Activated CD4-positive, alpha-beta T cell treated with anti-CD3 and anti-CD28 coated beads, Interleukin-2, amount 10 ng/mL, durations not matched to agents 7 days and 5 days (primary cell): ENCODE measurements at regions not wholly inside any gene's neighbourhood (a gene's known extent, or its start where the extent isn't known, plus 50 kb on each side); places are given as distances from the start of the nearest gene placed in this dataset.

Source experiments
- CTCF ChIA-PET: fragments of 350-600 bp; sonication (Branson Sonifier 250); formaldehyde crosslinking; loops from one replicate; lab custom pipeline; 2021; ENCODE audit warnings: antibody characterized with exemption; lab: Charles Lee
- POLR2A ChIA-PET: fragments of 350-600 bp; sonication (Branson Sonifier 250); formaldehyde crosslinking; loops from one replicate; lab custom pipeline; 2021; ENCODE audit warnings: antibody characterized with exemption; lab: Charles Lee
- DNase-seq: peaks from one replicate; pipeline ENCODE4 v3.0.0-alpha.2; 2020
- H3K27ac Mint-ChIP-seq: one replicate; pipeline ENCODE4 v1.8.0; 2021; ENCODE audit warnings: mild to moderate bottlenecking, moderate library complexity, mixed read lengths
- H3K27me3 Mint-ChIP-seq: one replicate; pipeline ENCODE4 v1.8.0; 2021; ENCODE audit warnings: mixed read lengths
- H3K36me3 Mint-ChIP-seq: one replicate; pipeline ENCODE4 v1.8.0; 2021; ENCODE audit warnings: low read depth, mixed read lengths
- H3K4me1 Mint-ChIP-seq: one replicate; pipeline ENCODE4 v1.8.0; 2021; ENCODE audit warnings: mixed read lengths
- H3K4me3 Mint-ChIP-seq: one replicate; pipeline ENCODE4 v1.8.0; 2021; ENCODE audit warnings: mild to moderate bottlenecking, moderate library complexity, mixed read lengths
- H3K9me3 Mint-ChIP-seq: one replicate; pipeline ENCODE4 v1.8.0; 2021; ENCODE audit warnings: mixed read lengths

DNA sequence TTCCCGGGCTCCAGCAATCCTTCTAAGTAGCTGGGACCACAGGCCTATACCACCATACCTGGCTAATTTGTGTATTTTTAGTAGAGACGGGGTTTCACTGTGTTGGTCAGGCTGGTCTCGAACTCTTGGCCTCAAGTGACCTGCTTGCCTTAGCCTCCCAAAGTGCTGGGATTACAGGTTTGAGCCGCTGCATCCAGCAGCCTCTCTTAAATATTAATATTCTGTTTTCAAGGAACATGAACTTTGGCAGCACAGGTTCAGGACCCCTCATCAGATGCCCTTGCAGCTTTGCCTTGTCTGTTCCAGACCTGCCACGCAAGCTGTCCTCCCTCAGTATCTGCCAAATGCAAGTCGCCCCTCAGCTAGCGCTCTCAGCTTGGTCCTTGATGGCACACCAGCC is 166.8 kb downstream of the KCTD15 start:
- H3K27ac Mint-ChIP-seq, result no peak overlapping the region
- H3K4me1 Mint-ChIP-seq, result no peaks in the 10 kb centered on the region
- CTCF ChIA-PET, result no interaction called here
- peaks cover 5% of the 10 kb centered on the region for H3K27me3 Mint-ChIP-seq
- H3K4me3 Mint-ChIP-seq, result no peak overlapping the region
- POLR2A ChIA-PET, result no interaction called here
- DNase-seq, result no peak
- no peaks in the 10 kb centered on the region for H3K36me3 Mint-ChIP-seq
- peaks cover 4% of the 10 kb centered on the region for H3K9me3 Mint-ChIP-seq

DNA sequence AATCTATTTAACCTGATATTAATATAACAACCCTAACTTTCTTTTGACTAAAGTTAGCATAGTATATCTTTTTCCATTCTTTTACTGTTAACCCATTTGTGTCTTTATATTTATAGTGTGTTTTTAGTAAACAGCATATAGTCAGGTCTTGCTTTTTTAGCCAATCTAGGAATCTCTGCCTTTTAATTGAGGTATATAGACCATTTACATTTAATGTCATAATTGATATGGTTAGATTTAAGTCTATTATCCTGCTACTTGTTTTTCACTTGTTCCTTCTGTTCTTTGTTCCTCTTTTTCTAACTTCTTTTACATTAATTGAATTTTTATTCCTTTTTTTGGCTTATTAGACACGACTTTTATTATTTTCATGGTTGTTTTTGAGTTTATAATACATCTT is 174.4 kb downstream of the KCTD15 start:
- H3K36me3 Mint-ChIP-seq, result no peaks in the 10 kb centered on the region
- ChIA-PET POLR2A (no interaction called here), CTCF (no interaction called here)
- DNase-seq, result no peak
- no peak overlapping the region for H3K27ac Mint-ChIP-seq
- peaks cover 8% of the 10 kb centered on the region for H3K9me3 Mint-ChIP-seq
- no peak overlapping the region for H3K4me3 Mint-ChIP-seq
- H3K27me3 Mint-ChIP-seq, result peaks cover 9% of the 10 kb centered on the region
- H3K4me1 Mint-ChIP-seq, result no peaks in the 10 kb centered on the region

DNA sequence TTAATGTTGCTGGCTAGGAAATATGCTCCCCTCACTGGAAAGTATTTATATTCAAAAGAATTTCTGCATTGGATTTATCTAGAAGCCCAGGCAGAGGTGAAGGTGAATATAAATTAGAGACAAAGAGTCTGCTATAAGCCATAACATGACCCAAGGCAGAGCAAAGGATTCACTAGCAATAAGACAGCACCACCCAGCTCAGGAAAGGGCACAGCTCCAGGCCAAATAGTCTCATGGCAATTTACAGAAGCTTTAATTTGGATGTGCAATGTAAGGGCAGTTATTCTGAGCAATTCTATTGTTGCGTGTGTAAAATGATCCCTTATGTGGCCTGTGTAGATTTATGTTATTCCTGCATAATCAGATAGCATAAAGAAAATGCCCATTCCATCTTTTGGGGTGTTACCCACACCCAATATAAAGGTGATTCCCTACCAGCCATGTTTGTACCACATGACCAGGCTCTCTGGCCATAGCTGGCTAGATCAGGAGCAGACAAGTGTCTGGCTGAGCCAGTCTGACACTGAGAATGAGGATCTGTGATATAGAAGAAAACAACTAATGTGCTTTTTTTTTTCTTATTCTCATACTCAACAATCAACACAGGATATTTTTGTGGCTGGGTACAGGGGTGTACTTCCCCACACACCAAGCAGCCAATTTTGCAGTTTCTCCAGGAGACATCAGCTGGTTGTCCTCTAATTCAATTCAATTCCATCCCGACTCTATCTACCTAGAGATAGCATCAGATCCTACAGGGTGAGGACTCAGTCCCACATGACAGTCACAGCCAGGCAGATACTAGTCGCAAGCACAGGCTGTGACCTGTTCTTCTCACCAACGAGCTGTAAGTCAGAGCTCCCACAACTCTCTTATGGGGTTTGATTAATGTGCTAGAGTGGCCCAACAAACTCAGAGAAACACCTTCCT is 181.4 kb downstream of the KCTD15 start:
- POLR2A ChIA-PET, result no interaction called here
- Mint-ChIP-seq H3K27ac (no peak overlapping the region), H3K27me3 (peaks cover 8% of the 10 kb centered on the region), H3K36me3 (no peaks in the 10 kb centered on the region), H3K4me3 (no peak overlapping the region), H3K9me3 (no peaks in the 10 kb centered on the region), H3K4me1 (no peaks in the 10 kb centered on the region)
- DNase-seq, result no peak
- CTCF ChIA-PET, result interaction anchor here (1.0 kb wide), 1 partner anchor 20 kb away, joined by 4 read pairs; no protein-coding TSS in a partner anchor

DNA sequence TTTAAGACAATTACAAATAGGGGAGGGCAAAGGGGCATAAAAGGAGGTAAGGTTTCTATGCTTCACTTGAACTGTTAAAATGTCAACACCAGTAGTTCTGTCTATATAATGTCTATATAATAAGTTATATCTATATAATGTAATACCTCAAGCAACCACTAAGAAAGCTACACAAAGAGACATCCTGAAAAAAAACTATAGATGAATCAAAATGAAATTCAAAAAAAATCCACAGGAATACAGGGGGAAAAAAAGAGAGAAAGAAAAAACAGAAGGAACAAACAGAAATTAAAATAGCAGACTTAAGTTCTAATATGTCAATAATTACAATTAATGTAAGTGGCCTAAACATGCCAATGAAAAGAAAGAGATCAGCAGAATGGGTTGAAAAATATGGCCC is 186.0 kb downstream of the KCTD15 start:
- no peak overlapping the region for H3K27ac Mint-ChIP-seq
- POLR2A ChIA-PET, result no interaction called here
- H3K9me3 Mint-ChIP-seq, result peaks cover 6% of the 10 kb centered on the region
- H3K4me3 Mint-ChIP-seq, result no peak overlapping the region
- H3K27me3 Mint-ChIP-seq, result peaks cover 11% of the 10 kb centered on the region
- no peak for DNase-seq
- CTCF ChIA-PET, result no interaction called here
- no peaks in the 10 kb centered on the region for H3K4me1 Mint-ChIP-seq
- H3K36me3 Mint-ChIP-seq, result no peaks in the 10 kb centered on the region

DNA sequence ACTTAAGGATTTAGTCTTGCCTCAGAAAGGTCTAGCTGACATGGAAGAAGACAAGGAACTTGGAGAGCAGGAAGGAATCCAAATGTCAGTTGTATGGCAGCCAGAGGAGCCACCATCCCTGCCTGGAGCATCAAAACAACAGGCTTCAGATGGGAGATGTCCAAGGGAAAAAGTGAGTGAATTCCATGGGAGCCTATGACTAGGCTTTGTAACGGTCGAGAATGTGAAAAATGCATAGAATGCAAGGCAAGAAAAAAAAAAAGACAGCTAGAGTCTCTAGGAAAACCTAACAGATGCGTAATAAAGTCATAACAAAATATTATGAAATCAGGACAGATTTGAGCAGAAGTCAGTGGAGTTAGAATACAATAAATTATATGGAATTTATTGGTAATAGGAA is 183.7 kb upstream of the LSM14A start:
- no peak for DNase-seq
- no peaks in the 10 kb centered on the region for H3K36me3 Mint-ChIP-seq
- peaks cover 25% of the 10 kb centered on the region for H3K9me3 Mint-ChIP-seq
- H3K27me3 Mint-ChIP-seq, result peaks cover 5% of the 10 kb centered on the region
- H3K27ac Mint-ChIP-seq, result no peak overlapping the region
- ChIA-PET CTCF (interaction anchor here (1.6 kb wide), 1 partner anchor 210 kb away, joined by 5 read pairs; no protein-coding TSS in a partner anchor), POLR2A (no interaction called here)
- H3K4me3 Mint-ChIP-seq, result no peak overlapping the region
- no peaks in the 10 kb centered on the region for H3K4me1 Mint-ChIP-seq

DNA sequence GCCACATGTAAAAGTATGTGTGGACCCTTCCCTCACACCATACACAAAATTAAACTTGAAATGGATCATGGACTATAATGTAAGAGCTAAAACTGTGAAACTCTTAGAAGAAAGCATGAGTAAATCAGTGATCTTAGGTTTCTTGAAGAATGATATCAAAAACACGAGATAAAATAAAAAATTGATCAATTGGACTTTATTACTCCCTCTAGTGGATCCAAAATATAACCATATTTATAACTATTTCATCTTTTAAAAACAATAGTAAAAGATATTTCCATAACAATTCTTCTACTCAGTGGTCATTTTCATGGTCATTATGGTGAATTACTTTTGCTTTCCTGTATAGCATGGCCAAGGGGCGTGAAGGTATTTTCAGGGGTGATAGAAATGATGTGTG is 174.6 kb upstream of the LSM14A start:
- H3K27me3 Mint-ChIP-seq, result peaks cover 7% of the 10 kb centered on the region
- peaks cover 2% of the 10 kb centered on the region for H3K9me3 Mint-ChIP-seq
- H3K4me3 Mint-ChIP-seq, result no peak overlapping the region
- H3K36me3 Mint-ChIP-seq, result no peaks in the 10 kb centered on the region
- no peaks in the 10 kb centered on the region for H3K4me1 Mint-ChIP-seq
- POLR2A ChIA-PET, result no interaction called here
- H3K27ac Mint-ChIP-seq, result no peak overlapping the region
- CTCF ChIA-PET, result interaction anchor here (1.2 to 1.4 kb wide), 2 partner anchors 20 to 219 kb away, joined by 4 to 11 read pairs; no protein-coding TSS in a partner anchor
- DNase-seq, result no peak

DNA sequence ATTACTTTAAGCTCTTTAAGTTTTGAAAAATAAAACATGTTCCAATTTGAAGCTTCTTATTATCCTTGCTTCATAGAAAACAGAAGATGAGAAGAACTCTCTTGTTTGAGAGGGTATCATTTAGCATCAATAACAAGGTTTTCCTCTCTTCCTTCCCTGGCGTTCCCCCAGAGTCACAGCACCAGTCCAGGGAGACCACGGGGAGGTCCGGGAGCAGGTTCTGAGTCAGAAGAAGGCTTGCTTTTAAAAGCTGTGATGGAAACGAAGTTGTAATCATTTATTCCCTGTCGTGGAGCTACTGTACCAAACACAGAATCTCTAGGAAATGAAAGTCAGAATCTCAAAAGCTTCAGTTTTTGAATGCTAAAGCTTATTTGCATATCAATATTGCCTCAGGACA is 174.0 kb upstream of the LSM14A start:
- no peaks in the 10 kb centered on the region for H3K36me3 Mint-ChIP-seq
- H3K27ac Mint-ChIP-seq, result no peak overlapping the region
- POLR2A ChIA-PET, result no interaction called here
- peaks cover 6% of the 10 kb centered on the region for H3K27me3 Mint-ChIP-seq
- H3K9me3 Mint-ChIP-seq, result peaks cover under 1% of the 10 kb centered on the region
- DNase-seq, result no peak
- H3K4me3 Mint-ChIP-seq, result no peak overlapping the region
- H3K4me1 Mint-ChIP-seq, result no peaks in the 10 kb centered on the region
- CTCF ChIA-PET, result interaction anchor here (1.2 to 1.4 kb wide), 2 partner anchors 20 to 220 kb away, joined by 4 to 11 read pairs; no protein-coding TSS in a partner anchor

DNA sequence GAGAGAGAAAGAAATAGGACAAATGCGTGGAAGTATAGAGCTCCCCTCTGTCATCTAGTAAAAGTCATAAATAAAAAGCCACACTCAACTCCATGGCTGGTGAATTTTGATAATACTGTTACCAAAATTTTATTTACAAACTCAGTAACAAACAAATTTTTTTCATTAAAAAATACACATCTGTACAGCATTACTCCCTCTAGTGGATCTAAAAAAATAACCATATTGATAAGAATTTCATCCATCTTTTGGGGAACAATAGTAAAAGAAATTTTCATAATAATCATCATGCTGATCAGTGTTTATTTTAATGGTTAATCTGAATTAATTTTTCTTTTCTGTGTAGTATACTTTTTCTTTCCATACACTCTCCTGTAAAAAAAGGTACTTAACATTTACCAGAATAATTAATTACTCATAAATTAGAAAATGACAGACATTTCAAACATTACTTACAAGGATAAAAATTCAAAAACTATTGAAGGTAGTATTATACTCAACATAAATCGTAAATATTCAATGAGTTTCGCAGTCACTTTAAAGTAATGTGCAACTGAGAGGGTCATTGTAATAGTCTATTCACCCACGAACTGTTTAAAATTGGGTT is 173.5 kb upstream of the LSM14A start:
- ChIA-PET CTCF (interaction anchor here (1.2 to 1.4 kb wide), 2 partner anchors 21 to 220 kb away, joined by 4 to 11 read pairs; no protein-coding TSS in a partner anchor), POLR2A (no interaction called here)
- Mint-ChIP-seq H3K4me1 (no peaks in the 10 kb centered on the region), H3K27ac (no peak overlapping the region), H3K36me3 (no peaks in the 10 kb centered on the region), H3K4me3 (no peak overlapping the region), H3K9me3 (no peaks in the 10 kb centered on the region), H3K27me3 (peaks cover 9% of the 10 kb centered on the region)
- no peak for DNase-seq

DNA sequence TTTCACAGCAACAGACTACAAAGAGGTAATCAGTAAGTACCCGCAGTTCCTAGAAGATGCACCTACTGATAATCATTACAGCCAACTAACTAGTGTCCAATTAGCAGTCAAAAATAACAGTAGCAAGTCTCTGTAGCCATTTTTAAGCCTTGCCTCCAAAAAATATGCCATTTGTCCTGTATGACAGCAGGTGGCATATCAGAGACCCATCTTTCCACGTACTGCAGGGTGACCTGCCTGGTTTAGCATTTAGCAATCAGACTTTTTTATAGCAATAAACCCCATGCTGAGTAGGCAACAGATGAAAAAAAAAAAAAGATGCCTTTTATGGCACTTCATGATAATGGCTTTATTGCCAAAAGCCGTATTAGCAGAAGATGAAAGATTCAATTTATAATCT is 155.3 kb upstream of the LSM14A start:
- no peak for DNase-seq
- H3K4me3 Mint-ChIP-seq, result no peak overlapping the region
- H3K27ac Mint-ChIP-seq, result no peak overlapping the region
- ChIA-PET CTCF (no interaction called here), POLR2A (no interaction called here)
- no peaks in the 10 kb centered on the region for H3K36me3 Mint-ChIP-seq
- H3K4me1 Mint-ChIP-seq, result no peaks in the 10 kb centered on the region
- H3K9me3 Mint-ChIP-seq, result peaks cover 2% of the 10 kb centered on the region
- peaks cover 29% of the 10 kb centered on the region for H3K27me3 Mint-ChIP-seq

DNA sequence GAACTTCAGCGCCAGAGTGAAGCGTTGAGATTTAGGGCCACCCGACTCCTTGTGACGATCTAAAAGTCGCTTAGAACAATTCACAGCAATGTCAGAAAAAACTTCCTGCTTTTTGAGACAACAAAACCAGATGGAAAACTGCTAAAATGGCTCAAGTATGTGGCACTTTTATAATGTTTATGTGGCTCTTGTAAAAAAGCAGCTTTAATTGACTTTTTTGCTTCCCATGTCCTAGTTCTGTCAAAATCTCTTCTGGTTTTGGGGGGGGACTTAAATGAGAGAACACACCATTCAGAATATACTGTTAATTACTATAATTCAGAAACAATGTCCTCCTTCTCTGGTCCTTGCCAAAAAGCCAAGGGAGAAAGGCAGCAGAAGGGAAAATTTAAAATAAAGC is 154.7 kb upstream of the LSM14A start:
- no peak overlapping the region for H3K4me3 Mint-ChIP-seq
- H3K27me3 Mint-ChIP-seq, result peaks cover 31% of the 10 kb centered on the region
- no peak overlapping the region for H3K27ac Mint-ChIP-seq
- peaks cover 2% of the 10 kb centered on the region for H3K9me3 Mint-ChIP-seq
- DNase-seq, result no peak
- no peaks in the 10 kb centered on the region for H3K36me3 Mint-ChIP-seq
- POLR2A ChIA-PET, result no interaction called here
- no peaks in the 10 kb centered on the region for H3K4me1 Mint-ChIP-seq
- CTCF ChIA-PET, result no interaction called here

DNA sequence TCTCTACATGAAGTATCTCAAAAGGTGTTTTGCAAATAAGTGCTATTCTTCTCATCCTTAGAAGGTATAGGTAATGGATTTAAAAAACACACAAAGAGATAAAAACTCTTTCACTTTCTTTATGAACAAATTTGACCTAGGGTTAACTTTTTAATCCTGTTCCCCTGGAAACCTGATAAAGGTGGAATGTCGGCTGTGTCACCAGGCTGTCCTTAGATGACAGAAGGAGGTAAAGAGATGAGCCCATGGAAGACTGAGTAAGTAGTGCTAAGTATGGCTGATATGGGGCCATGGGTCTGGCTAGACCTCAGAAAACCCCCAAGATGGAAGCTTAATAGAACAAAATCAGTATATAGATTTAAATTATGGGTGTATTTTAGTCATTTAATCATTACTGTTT is 153.8 kb upstream of the LSM14A start:
- Mint-ChIP-seq H3K27me3 (peaks cover 36% of the 10 kb centered on the region), H3K4me3 (no peak overlapping the region), H3K27ac (no peak overlapping the region), H3K9me3 (peaks cover 11% of the 10 kb centered on the region), H3K36me3 (peaks cover 2% of the 10 kb centered on the region), H3K4me1 (no peaks in the 10 kb centered on the region)
- DNase-seq, result no peak
- CTCF ChIA-PET, result interaction anchor here (0.7 kb wide), 1 partner anchor 256 kb away, joined by 3 read pairs; no protein-coding TSS in a partner anchor
- POLR2A ChIA-PET, result no interaction called here

DNA sequence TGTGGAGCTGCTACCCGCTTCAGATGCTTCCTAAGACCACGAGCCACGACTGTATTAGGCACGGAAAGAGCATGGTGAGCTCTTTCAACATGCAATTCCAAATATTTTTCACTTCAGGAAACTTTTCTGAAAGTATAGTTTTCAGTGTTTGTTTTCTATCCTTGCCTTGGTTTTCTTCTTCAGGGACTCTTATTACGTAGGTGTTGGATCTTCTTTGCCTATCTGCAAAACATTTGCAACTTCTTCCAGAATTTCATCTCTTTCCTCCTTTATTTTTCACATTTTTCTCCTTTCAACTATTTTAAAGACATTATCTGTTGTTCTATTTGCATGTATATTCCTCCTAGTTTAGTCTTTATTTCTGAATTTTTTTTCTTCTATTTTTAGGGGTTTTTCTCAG is 148.9 kb upstream of the LSM14A start:
- CTCF ChIA-PET, result no interaction called here
- Mint-ChIP-seq H3K27ac (no peak overlapping the region), H3K27me3 (peaks cover 26% of the 10 kb centered on the region), H3K4me1 (no peaks in the 10 kb centered on the region), H3K36me3 (peaks cover 2% of the 10 kb centered on the region), H3K4me3 (no peak overlapping the region), H3K9me3 (peaks cover 16% of the 10 kb centered on the region)
- POLR2A ChIA-PET, result no interaction called here
- DNase-seq, result no peak

DNA sequence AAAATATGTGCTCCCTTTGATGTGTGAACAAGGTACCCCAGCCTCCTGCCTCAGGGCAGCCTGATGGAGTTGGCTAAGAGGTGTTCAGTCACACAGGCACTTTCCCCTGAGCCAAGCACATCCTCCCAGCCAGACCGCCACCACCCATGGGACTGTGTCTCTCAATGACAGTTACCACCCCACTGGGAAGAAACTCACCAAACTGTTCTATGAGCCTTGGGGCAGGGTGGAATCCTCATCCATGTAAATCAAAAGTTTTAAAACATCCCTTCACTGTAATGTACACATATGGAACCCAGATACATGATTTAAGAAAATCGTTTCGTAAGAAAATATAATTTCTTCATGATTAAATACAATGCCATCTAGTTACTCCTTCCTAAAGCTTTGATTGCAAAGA is 138.4 kb upstream of the LSM14A start:
- H3K4me1 Mint-ChIP-seq, result no peaks in the 10 kb centered on the region
- H3K27ac Mint-ChIP-seq, result no peak overlapping the region
- no peaks in the 10 kb centered on the region for H3K27me3 Mint-ChIP-seq
- ChIA-PET POLR2A (no interaction called here), CTCF (no interaction called here)
- DNase-seq, result no peak
- H3K36me3 Mint-ChIP-seq, result no peaks in the 10 kb centered on the region
- H3K4me3 Mint-ChIP-seq, result no peak overlapping the region
- H3K9me3 Mint-ChIP-seq, result no peaks in the 10 kb centered on the region
